ENCODE measurements at regions not wholly inside any gene's neighbourhood (a gene's known extent, or its start where the extent isn't known, plus 50 kb on each side); places are given as distances from the start of the nearest gene placed in this dataset.
A peak's percentile ranks its signal among the peaks of the same experiment; 100 is the strongest.

DNA sequence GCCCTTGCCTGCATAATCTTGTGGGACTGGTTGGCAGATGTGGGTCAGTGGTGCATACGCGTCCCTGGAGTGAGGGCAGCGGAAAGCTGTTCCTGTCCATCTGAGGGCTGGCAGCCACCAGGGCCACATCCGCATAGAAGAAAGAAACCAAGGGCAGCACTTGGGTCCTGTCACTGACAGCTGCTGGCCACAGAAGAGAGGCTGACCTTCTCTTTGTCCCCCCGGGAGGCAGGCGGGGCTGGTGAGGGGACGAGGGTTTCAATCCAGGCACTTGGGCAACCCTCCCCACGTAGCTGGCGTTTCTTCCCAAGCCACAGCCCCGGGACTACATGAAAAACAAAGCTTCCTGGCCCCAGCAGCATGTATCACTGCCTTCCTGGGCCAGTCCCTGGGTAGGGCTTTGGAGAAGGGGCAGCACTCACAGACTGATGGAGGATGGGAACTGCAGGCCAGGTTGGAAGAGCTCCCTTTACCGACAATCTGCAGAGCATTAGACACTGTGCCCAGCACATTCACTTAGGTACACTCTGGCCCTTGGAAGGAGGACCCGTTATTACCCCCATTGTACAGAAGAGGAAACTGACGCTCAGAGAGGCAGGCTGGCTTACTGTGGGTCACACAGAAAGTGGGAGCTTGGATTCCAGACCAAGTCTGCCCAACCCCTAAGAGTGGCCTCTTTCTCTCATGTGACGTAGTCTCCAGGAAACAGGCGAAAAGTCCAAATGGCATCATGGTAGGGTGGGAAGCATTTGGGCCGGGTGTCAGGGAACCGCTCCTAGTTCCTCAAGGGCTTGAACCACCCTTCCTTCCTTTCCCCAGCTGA, 78.8 kb upstream of the SLC6A6 start:
- peaks cover 3% of the 10 kb centered on the region for H3K36me3 Mint-ChIP-seq
- TF ChIP-seq, protein P1, sequence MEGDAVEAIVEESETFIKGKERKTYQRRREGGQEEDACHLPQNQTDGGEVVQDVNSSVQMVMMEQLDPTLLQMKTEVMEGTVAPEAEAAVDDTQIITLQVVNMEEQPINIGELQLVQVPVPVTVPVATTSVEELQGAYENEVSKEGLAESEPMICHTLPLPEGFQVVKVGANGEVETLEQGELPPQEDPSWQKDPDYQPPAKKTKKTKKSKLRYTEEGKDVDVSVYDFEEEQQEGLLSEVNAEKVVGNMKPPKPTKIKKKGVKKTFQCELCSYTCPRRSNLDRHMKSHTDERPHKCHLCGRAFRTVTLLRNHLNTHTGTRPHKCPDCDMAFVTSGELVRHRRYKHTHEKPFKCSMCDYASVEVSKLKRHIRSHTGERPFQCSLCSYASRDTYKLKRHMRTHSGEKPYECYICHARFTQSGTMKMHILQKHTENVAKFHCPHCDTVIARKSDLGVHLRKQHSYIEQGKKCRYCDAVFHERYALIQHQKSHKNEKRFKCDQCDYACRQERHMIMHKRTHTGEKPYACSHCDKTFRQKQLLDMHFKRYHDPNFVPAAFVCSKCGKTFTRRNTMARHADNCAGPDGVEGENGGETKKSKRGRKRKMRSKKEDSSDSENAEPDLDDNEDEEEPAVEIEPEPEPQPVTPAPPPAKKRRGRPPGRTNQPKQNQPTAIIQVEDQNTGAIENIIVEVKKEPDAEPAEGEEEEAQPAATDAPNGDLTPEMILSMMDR (conservative IDR thresholded peaks at IDR 0.05): no peak
- H3K9me3 Mint-ChIP-seq: peaks cover 9% of the 10 kb centered on the region
- H3K4me1 Mint-ChIP-seq (ENCODE audit: unreplicated experiment): peaks cover 32% of the 10 kb centered on the region
- no peaks in the 10 kb centered on the region for H3K27me3 Mint-ChIP-seq
- no peak overlapping the region for H3K4me3 Mint-ChIP-seq
- DNase-seq (ENCODE audit: extremely low spot score, unreplicated experiment): no peak
- no peak overlapping the region for H3K27ac Mint-ChIP-seq

DNA sequence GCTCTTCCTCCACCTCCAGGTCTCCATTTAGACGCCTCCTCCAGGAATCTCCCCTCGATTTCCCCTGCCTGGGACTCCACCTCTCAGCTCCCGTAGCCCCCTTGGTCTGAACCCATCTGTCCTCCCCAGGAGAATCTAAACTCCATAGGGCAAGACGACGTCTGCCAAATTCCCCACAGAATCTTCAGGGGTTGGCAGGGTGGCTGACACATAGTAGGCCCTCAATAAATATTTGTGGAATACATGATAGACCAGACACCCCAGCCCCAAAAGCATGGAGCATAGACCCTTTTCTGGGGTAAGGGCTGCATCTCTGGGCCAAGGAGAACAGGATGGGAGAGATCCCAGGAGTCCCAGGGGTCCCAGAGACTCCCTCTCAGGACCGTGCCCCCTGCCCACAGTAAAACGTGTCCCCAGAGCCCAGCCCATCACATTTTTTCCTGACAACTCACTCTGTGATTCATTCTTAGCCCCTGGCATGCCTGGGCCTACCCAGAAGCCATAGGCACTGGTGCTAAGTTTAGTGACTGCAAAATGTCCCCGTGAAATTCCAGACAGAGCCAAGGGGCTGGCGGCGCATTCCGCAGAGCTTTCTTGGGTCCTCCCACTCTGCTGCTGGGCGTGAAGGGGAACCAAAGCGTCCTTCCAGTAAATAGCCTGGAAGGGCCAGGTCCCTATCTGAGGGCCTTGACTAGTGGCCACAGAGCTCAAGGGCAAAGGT, 78.0 kb upstream of the SLC6A6 start:
- no peaks in the 10 kb centered on the region for H3K27me3 Mint-ChIP-seq
- TF ChIP-seq, protein P1 (conservative IDR thresholded peaks at IDR 0.05): no peak
- H3K4me1 Mint-ChIP-seq (ENCODE audit: unreplicated experiment): peaks cover 32% of the 10 kb centered on the region
- no peak overlapping the region for H3K27ac Mint-ChIP-seq
- H3K9me3 Mint-ChIP-seq: peaks cover 10% of the 10 kb centered on the region
- no peak for DNase-seq (ENCODE audit: extremely low spot score, unreplicated experiment)
- H3K4me3 Mint-ChIP-seq: no peak overlapping the region
- H3K36me3 Mint-ChIP-seq: peaks cover 3% of the 10 kb centered on the region

DNA sequence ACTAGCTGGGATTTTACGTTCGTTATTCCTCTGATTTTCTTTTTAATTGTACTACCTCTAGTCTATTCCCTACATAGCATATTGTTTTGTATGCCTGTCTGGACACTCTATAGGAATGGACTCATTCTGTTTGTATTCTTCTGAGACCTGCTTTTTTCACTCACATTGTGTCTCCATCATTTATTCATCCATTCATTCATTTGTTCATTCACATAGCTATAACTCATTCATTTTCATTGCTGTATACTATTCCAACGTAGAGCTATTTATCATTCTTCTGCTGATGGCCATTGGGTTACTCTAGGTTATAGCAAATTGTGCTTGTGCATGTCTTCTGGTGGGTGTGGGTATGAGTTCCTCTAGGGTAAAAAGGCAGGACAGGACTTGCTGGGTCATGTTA, 74.0 kb upstream of the SLC6A6 start:
- H3K4me3 Mint-ChIP-seq: no peak overlapping the region
- H3K36me3 Mint-ChIP-seq: peaks cover 3% of the 10 kb centered on the region
- H3K27me3 Mint-ChIP-seq: no peaks in the 10 kb centered on the region
- peaks cover 24% of the 10 kb centered on the region for H3K4me1 Mint-ChIP-seq (ENCODE audit: unreplicated experiment)
- no peak for DNase-seq (ENCODE audit: extremely low spot score, unreplicated experiment)
- no peak overlapping the region for H3K27ac Mint-ChIP-seq
- peaks cover 4% of the 10 kb centered on the region for H3K9me3 Mint-ChIP-seq
- TF ChIP-seq, protein P1 (conservative IDR thresholded peaks at IDR 0.05): no peak

DNA sequence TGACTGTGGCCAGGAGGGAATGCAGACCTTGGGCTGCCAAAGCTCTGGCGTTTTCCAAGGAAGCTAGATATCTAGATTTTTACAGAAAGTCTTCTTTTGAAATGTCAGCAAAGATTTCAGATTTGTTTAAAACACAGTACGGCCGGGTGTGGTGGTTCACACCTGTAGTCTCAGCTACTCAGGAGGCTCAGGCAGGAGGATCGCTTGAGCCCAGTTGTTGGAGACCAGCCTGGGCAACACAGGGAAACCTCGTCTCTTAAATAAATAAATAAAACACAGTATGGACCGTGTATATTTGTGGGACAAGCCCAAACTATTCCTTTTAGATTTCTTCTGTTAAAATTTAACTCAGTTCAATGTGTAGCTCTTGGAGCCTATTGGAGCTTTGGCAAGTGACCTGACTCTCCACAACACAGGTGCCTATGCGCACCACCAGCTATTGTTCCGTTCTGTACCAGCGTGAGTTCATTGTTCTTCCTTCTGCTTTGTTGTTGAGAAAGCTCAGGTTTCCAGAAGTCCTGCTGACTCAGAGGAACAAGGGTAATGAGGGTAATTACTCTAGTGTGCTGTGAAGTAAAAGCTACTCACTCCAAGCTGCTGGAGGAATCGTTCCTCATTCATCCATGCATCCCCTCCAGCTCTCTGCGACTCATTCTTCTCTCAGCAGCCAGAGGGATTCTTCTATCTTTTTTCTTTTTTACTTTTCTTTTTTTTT, 73.1 kb upstream of the SLC6A6 start:
- DNase-seq (ENCODE audit: extremely low spot score, unreplicated experiment): no peak
- peak overlapping the region; percentile 23 for H3K27ac Mint-ChIP-seq
- H3K9me3 Mint-ChIP-seq: peaks cover 4% of the 10 kb centered on the region
- H3K27me3 Mint-ChIP-seq: no peaks in the 10 kb centered on the region
- H3K36me3 Mint-ChIP-seq: peaks cover 3% of the 10 kb centered on the region
- peaks cover 19% of the 10 kb centered on the region for H3K4me1 Mint-ChIP-seq (ENCODE audit: unreplicated experiment)
- TF ChIP-seq, protein P1 (conservative IDR thresholded peaks at IDR 0.05): no peak
- peak overlapping the region; percentile 28 for H3K4me3 Mint-ChIP-seq

DNA sequence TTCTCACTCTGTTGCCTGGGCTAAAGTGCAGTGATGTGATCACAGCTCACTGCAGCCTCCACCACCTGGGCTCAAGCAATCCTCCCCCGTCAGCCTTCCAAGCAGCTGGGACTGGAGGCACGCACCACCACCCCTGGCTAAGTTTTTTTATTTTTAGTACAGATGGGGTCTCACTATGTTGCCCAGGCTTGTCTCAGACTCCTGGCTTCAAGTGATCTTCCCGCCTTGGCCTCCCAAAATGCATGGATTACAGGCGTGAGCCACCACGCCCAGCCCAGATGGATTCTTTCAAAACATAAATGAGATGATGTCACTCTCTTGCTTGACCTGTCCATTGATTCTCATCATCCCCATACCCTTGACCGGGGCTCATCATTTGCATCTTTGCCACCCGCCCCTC, 72.6 kb upstream of the SLC6A6 start:
- Mint-ChIP-seq H3K4me1 (ENCODE audit: unreplicated experiment) (peaks cover 23% of the 10 kb centered on the region), H3K9me3 (peaks cover 4% of the 10 kb centered on the region), H3K27ac (peak overlapping the region; percentile 23), H3K27me3 (no peaks in the 10 kb centered on the region), H3K36me3 (peaks cover 3% of the 10 kb centered on the region), H3K4me3 (no peak overlapping the region)
- no peak for DNase-seq (ENCODE audit: extremely low spot score, unreplicated experiment)
- TF ChIP-seq, protein P1 (conservative IDR thresholded peaks at IDR 0.05): no peak

Data from type B pancreatic cell (in vitro differentiated cells).